ENCODE measurements at regions not wholly inside any gene's neighbourhood (a gene's known extent, or its start where the extent isn't known, plus 50 kb on each side); places are given as distances from the start of the nearest gene placed in this dataset.

GRCh38 chr12:60257063-60257462 lies 661.2 kb downstream of the SLC16A7 start:
- Histone ChIP-seq H4K5ac (ENCODE audit: insufficient read length, low read depth, low read length) (no peak overlapping the region), H3K4me3 (ENCODE audit: extremely low read depth in 1 of 4, insufficient read depth in 2 of 4, low read depth in 3 of 4, low read length in 4 of 4) (no peak overlapping the region), H4K20me1 (replicated peaks in 1 of 2; ENCODE audit: control insufficient read depth in 1 of 2, insufficient read depth in 2 of 2, low read length in 2 of 2) (no peaks in the 10 kb centered on the region), H3K79me2 (ENCODE audit: control insufficient read depth in 1 of 2, insufficient read depth in 2 of 2, low read length in 2 of 2) (no peaks in the 10 kb centered on the region), H3K27me3 (replicated peaks in 1 of 4; ENCODE audit: control insufficient read depth in 3 of 4, extremely low read depth in 1 of 4, insufficient read depth in 3 of 4, low read length in 3 of 4) (no peaks in the 10 kb centered on the region), H4K8ac (ENCODE audit: extremely low read depth, insufficient read depth, low read length) (no peak overlapping the region), H3K23me2 (ENCODE audit: low read depth, low read length) (no peaks in the 10 kb centered on the region), H3K27ac (ENCODE audit: low read depth, low read length) (no peak overlapping the region), H3K9me3 (ENCODE audit: insufficient read depth in 2 of 2, low read depth in 1 of 2, low read length in 1 of 2) (no peaks in the 10 kb centered on the region), H3K4me1 (replicated peaks in 1 of 4; ENCODE audit: control insufficient read depth in 3 of 4, insufficient read depth in 4 of 4, low read length in 3 of 4) (no peaks in the 10 kb centered on the region; a peak in 1 of 7 replicates), H2AFZ (ENCODE audit: low read length) (no peak overlapping the region), H4K91ac (replicated peaks; ENCODE audit: insufficient read length, low read length) (no peak overlapping the region), H3K9ac (replicated peaks in 1 of 4; ENCODE audit: extremely low read depth in 1 of 4, low read depth in 3 of 4, low read length in 3 of 4) (no peak overlapping the region), H2BK120ac (replicated peaks; ENCODE audit: low read depth, low read length) (no peak overlapping the region), H2BK15ac (ENCODE audit: low read length) (no peak overlapping the region), H2BK12ac (ENCODE audit: low read depth, low read length) (no peak overlapping the region), H3K23ac (ENCODE audit: insufficient read length) (no peak overlapping the region), H2BK20ac (ENCODE audit: low read length) (no peak overlapping the region), H3K4ac (replicated peaks; ENCODE audit: insufficient read length, low read depth, low read length) (no peak overlapping the region), H3K4me2 (ENCODE audit: insufficient read depth in 1 of 2, low read depth in 2 of 2, low read length in 2 of 2) (no peak overlapping the region), H3K36me3 (ENCODE audit: control insufficient read depth in 2 of 4, insufficient read depth in 4 of 4, low read length in 3 of 4) (no peaks in the 10 kb centered on the region), H2AK5ac (ENCODE audit: low read depth, low read length) (no peak overlapping the region), H3K56ac (replicated peaks; ENCODE audit: insufficient read length, low read depth, low read length) (no peak overlapping the region), H3K18ac (ENCODE audit: extremely low read depth, low read length) (no peak overlapping the region), H3K79me1 (ENCODE audit: low read depth, low read length) (no peaks in the 10 kb centered on the region), H2BK5ac (ENCODE audit: low read depth, low read length) (no peak overlapping the region), H3K14ac (ENCODE audit: insufficient read length) (no peak overlapping the region)
- TF ChIP-seq RAD21 (IDR thresholded peaks at IDR 0.05 in 1 of 2, conservative IDR thresholded peaks at IDR 0.05 in 1 of 2; ENCODE audit: low read depth in 2 of 2, low read length in 2 of 2) (peak; percentile 36 to 54), RBBP5 (IDR thresholded peaks at IDR 0.05; ENCODE audit: borderline replicate concordance, low read depth, low read length) (no peak), SP2 (IDR thresholded peaks at IDR 0.05; ENCODE audit: low read length) (no peak)
- CTCF ChIA-PET (ENCODE audit: partially characterized antibody): interaction anchor here (0.7 kb wide), 1 partner anchor 184 kb away, joined by 3 read pairs; no protein-coding TSS in a partner anchor
- POLR2A ChIA-PET (ENCODE audit: partially characterized antibody): no interaction called here
- FAIRE-seq: no peak
- no peak for DNase-seq (ENCODE audit: low read depth in 1 of 2, low spot score in 2 of 2)
- 88% methylated on average over 1 of the region's 1 CpG; no CpG with 5 or more reads in 1 of the 2 experiments for WGBS, 2 experiments (ENCODE audit: extremely low coverage in 1 of 2, insufficient coverage in 1 of 2, insufficient read length in 1 of 2, insufficient replicate concordance in 2 of 2, low coverage in 1 of 2, low lambda C conversion rate in 2 of 2, missing lambda C conversion rate in 1 of 2)
